Osteocyte (in vitro differentiated cells): ENCODE measurements at regions not wholly inside any gene's neighbourhood (a gene's known extent, or its start where the extent isn't known, plus 50 kb on each side); places are given as distances from the start of the nearest gene placed in this dataset.
A peak's percentile ranks its signal among the peaks of the same experiment; 100 is the strongest.

Experiments
- DNase-seq: peaks from one replicate; pipeline ENCODE4 v3.0.0; 2021; ENCODE audit warnings: mixed read lengths; ENCODE audit not compliant: unreplicated experiment; ENCODE audit errors: extremely low spot score
- H3K27ac Mint-ChIP-seq: one replicate; pipeline ENCODE4 v1.8.0; 2021; ENCODE audit warnings: mild to moderate bottlenecking, mixed read lengths; ENCODE audit not compliant: unreplicated experiment
- H3K27me3 Mint-ChIP-seq: one replicate; pipeline ENCODE4 v1.8.0; 2021; ENCODE audit warnings: mixed read lengths; ENCODE audit not compliant: unreplicated experiment
- H3K36me3 Mint-ChIP-seq: one replicate; pipeline ENCODE4 v1.8.0; 2021; ENCODE audit warnings: mixed read lengths; ENCODE audit not compliant: unreplicated experiment
- H3K4me1 Mint-ChIP-seq: one replicate; pipeline ENCODE4 v1.8.0; 2021; ENCODE audit warnings: mixed read lengths; ENCODE audit not compliant: unreplicated experiment
- H3K4me3 Mint-ChIP-seq: one replicate; pipeline ENCODE4 v1.8.0; 2021; ENCODE audit warnings: mild to moderate bottlenecking, moderate library complexity, mixed read lengths; ENCODE audit not compliant: unreplicated experiment
- H3K9me3 Mint-ChIP-seq: one replicate; pipeline ENCODE4 v1.8.0; 2021; ENCODE audit warnings: mixed read lengths; ENCODE audit not compliant: unreplicated experiment
- TF ChIP-seq, protein P1 (sequence below): fragments of 200-600 bp; sonication (generic); IDR thresholded peaks from 2 replicates; pipeline ENCODE4 v1.5.0; 2021; ENCODE audit warnings: antibody characterized with exemption, mild to moderate bottlenecking, moderate library complexity

DNA sequence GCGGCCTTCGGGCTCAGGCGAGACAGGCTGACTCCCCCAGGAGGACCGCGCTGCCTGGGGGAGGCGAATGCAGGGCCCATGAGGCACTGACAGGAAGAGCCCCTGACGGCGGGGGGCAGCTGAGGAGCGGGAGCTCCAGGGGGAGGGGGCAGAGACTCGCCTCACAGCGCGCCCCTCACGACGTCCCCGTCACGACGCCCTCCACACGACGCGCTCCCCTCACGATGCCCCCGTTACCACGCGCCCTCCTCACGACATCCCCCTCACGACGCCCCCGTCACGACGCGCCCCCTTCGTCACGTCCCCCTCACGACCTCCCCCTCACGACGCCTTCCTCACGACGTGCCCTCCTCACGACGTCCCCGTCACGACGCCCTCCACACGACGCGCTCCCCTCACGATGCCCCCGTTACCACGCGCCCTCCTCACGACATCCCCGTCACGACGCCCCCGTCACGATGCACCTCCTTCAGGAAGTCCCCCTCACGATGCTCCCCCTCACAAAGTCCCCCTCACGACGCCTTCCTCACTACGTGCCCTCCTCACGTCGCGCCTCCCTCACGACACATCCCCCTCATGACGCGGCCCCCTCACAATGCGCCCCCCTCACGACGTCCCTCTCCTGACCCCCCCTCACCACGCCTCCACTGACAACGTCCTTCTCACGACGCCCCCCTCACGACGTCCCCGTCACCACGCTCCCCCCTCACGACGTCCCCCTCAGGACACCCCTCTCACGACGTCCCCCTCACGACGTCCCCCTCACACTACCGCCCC, 99.6 kb downstream of the ING1 start:
- TF ChIP-seq, protein P1, sequence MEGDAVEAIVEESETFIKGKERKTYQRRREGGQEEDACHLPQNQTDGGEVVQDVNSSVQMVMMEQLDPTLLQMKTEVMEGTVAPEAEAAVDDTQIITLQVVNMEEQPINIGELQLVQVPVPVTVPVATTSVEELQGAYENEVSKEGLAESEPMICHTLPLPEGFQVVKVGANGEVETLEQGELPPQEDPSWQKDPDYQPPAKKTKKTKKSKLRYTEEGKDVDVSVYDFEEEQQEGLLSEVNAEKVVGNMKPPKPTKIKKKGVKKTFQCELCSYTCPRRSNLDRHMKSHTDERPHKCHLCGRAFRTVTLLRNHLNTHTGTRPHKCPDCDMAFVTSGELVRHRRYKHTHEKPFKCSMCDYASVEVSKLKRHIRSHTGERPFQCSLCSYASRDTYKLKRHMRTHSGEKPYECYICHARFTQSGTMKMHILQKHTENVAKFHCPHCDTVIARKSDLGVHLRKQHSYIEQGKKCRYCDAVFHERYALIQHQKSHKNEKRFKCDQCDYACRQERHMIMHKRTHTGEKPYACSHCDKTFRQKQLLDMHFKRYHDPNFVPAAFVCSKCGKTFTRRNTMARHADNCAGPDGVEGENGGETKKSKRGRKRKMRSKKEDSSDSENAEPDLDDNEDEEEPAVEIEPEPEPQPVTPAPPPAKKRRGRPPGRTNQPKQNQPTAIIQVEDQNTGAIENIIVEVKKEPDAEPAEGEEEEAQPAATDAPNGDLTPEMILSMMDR = no peak
- peaks cover 27% of the 10 kb centered on the region for H3K27me3 Mint-ChIP-seq
- H3K36me3 Mint-ChIP-seq = no peaks in the 10 kb centered on the region
- H3K9me3 Mint-ChIP-seq = no peaks in the 10 kb centered on the region
- DNase-seq = peak; percentile 40
- no peak overlapping the region for H3K4me3 Mint-ChIP-seq
- H3K27ac Mint-ChIP-seq = no peak overlapping the region
- peaks cover 5% of the 10 kb centered on the region for H3K4me1 Mint-ChIP-seq

DNA sequence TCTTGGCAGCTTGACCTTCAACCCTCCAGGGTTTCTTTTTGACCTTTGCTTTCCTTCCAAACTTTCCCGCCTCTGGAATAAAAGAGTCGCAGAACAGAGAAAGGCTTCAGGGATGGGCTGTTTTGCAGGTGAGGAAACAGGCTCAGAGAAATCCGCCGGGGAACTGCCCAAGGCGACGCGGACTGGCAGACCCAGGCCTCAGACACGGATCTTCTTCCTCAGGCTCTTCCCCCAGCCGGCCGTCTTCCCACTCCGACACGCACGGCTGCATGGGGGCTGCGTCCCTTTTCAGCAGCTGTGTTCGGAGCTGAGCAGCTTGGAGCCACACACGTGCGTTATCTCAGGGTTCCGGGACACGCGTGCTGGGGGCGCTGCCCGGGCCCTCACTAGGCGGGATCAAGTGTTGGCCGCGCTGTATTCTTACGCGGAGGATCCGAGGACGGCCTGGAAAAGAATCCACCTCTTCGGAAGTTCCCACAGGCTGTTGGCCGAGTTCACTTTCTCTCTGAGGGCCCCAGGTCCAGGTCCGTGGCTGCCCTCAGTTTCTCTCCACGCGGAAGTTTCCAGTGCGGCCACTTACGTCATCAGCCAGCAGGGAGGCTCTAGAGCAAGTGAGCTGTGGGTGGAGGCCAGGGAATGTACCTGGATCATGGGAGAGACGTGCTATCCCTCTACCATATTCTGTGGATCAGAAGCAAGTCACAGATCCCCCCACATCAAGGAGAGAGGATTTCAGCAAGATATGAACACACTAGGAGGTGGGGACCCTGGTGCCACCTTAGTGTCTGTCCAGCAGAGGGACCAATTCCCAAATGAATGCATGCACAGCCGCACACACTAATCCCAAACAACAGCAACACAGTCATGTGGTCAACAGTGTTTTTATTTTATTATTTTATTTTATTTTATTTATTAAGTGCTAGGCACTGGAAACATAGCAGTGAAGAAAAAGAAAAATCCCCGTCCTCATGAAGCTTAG, 100.4 kb downstream of the ING1 start:
- Mint-ChIP-seq H3K27me3 (peaks cover 19% of the 10 kb centered on the region), H3K4me1 (peaks cover 5% of the 10 kb centered on the region), H3K4me3 (no peak overlapping the region), H3K9me3 (no peaks in the 10 kb centered on the region), H3K27ac (no peak overlapping the region), H3K36me3 (no peaks in the 10 kb centered on the region)
- TF ChIP-seq, protein P1 = no peak
- DNase-seq = peak; percentile 82

DNA sequence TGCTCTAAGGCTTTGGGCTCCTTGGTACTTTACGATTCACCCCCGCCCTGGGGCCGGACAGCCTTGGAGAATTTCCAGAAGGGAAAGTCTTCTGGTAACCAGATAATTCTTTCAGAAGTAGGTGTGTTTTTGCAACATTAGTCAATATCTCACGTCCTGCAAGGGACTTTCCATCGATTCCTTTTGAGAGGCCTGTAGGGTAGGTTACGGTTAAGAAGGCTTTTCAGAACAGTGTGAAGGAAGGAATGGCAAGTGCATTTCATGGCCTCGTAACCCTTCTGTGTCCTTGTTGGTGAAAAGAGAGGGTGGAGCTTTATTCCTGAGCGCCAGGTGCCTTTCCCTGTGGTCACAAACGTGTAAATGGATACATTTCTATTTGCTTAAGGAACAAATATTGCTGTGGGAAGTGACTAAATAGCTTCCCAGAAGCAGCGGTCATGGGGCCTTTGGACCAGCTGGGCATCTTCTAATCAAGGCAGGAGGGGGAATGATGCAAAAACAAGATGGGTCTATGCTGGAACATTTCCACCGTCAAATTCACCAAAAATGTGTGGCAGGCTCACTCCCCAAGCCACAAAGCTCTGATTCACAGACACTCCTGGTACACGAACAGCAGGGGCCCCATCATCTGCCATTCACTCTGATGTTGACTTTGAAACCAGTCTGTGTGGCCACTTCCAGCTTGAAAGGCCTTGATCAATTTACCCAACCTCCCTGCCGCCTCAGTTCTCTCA, 99.2 kb downstream of the ANKRD10 start:
- H3K4me1 Mint-ChIP-seq = peaks cover 11% of the 10 kb centered on the region
- no peaks in the 10 kb centered on the region for H3K36me3 Mint-ChIP-seq
- H3K9me3 Mint-ChIP-seq = no peaks in the 10 kb centered on the region
- H3K27ac Mint-ChIP-seq = no peak overlapping the region
- peaks cover 10% of the 10 kb centered on the region for H3K27me3 Mint-ChIP-seq
- TF ChIP-seq, protein P1 = no peak
- no peak for DNase-seq
- H3K4me3 Mint-ChIP-seq = no peak overlapping the region

DNA sequence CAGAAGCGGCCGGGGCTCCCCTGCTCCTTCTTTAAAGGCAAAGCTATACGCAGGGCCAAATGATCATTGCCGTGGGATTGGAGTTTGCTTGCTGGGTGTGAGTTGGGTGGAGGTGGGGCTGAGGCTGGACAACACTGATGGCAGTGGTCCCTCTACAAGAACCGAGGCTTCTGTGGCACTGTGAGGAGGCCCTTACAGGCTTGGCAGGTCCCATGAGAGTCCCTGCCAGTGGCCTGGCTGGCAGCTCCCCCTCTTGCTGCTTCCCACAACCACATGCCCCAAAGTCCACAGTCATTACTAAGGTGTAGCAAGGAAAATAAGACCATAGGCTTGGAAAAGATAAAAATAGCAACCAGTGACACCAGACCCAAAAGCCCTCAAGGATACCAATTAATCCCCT, 98.4 kb downstream of the ANKRD10 start:
- Mint-ChIP-seq H3K36me3 (no peaks in the 10 kb centered on the region), H3K9me3 (no peaks in the 10 kb centered on the region), H3K4me3 (no peak overlapping the region), H3K27me3 (peaks cover 4% of the 10 kb centered on the region), H3K27ac (no peak overlapping the region), H3K4me1 (peaks cover 11% of the 10 kb centered on the region)
- TF ChIP-seq, protein P1 = no peak
- DNase-seq = peak; percentile 59
